ENCODE measurements at regions not wholly inside any gene's neighbourhood (a gene's known extent, or its start where the extent isn't known, plus 50 kb on each side); places are given as distances from the start of the nearest gene placed in this dataset.

- no peak for DNase-seq
Measured at GRCh38 chr3:107894998-107895397, 195.8 kb downstream of the CD47 start.

- DNase-seq, result no peak
Measured at GRCh38 chr3:107892955-107893624, 197.7 kb downstream of the CD47 start.

GRCh38 chr3:107884719-107885460, 205.9 kb downstream of the CD47 start:
- no peak for DNase-seq

- no peak for DNase-seq
Measured at GRCh38 chr3:107884028-107884427, 206.8 kb downstream of the CD47 start.

- DNase-seq, result no peak
Measured at GRCh38 chr3:107882881-107883280, 207.9 kb downstream of the CD47 start.

GRCh38 chr3:107882261-107882660, 208.6 kb downstream of the CD47 start:
- DNase-seq, result no peak

GRCh38 chr3:107881509-107881908, 209.3 kb downstream of the CD47 start:
- DNase-seq, result no peak

GRCh38 chr3:107880702-107881101, 210.1 kb downstream of the CD47 start:
- no peak for DNase-seq

GRCh38 chr3:107877936-107878335, 212.9 kb downstream of the CD47 start:
- DNase-seq, result no peak

GRCh38 chr3:107870943-107871638, 219.7 kb downstream of the CD47 start:
- DNase-seq, result no peak

GRCh38 chr3:107870096-107870495, 220.7 kb downstream of the CD47 start:
- DNase-seq, result no peak

- no peak for DNase-seq
Measured at GRCh38 chr3:107868449-107868848, 222.4 kb downstream of the CD47 start.

- DNase-seq, result no peak
Measured at GRCh38 chr3:107861904-107862303, 228.9 kb downstream of the CD47 start.

- no peak for DNase-seq
Measured at GRCh38 chr3:107861422-107861821, 229.4 kb downstream of the CD47 start.
